ENCODE measurements at regions not wholly inside any gene's neighbourhood (a gene's known extent, or its start where the extent isn't known, plus 50 kb on each side); places are given as distances from the start of the nearest gene placed in this dataset.

GRCh38 chr2:103959174-103960128, 894.5 kb upstream of the POU3F3 start:
- H3K4me2 ChIP-seq (ENCODE audit: insufficient read depth, low read length) = no peak overlapping the region
- no peaks in the 10 kb centered on the region for H3K79me2 ChIP-seq (ENCODE audit: insufficient read depth, low read length)
- H3K9me3 ChIP-seq (ENCODE audit: low read depth, low read length) = no peaks in the 10 kb centered on the region
- peak; percentile 42 for TF ChIP-seq CTCF (IDR thresholded peaks at IDR 0.05; ENCODE audit: extremely low read depth, low read depth, low read length)
- no peaks in the 10 kb centered on the region for H3K27me3 ChIP-seq (ENCODE audit: insufficient read depth, low read length)
- H2AFZ ChIP-seq (ENCODE audit: low read length) = no peak overlapping the region
- no peak for DNase-seq (ENCODE audit: insufficient read length, low spot score, missing footprints)
- no peak overlapping the region for H3K4me3 ChIP-seq (ENCODE audit: insufficient read depth, low read length)
- no peak overlapping the region for H3K27ac ChIP-seq (ENCODE audit: low read depth, low read length)
- H3K36me3 ChIP-seq (ENCODE audit: insufficient read depth, low read length) = no peaks in the 10 kb centered on the region
- no peaks in the 10 kb centered on the region for H4K20me1 ChIP-seq (ENCODE audit: insufficient read depth, low read length)
- H3K4me1 ChIP-seq (ENCODE audit: insufficient read depth, low read length) = no peaks in the 10 kb centered on the region

GRCh38 chr2:103960129-103960513, 893.8 kb upstream of the POU3F3 start:
- Histone ChIP-seq H3K27me3 (ENCODE audit: insufficient read depth, low read length) (no peaks in the 10 kb centered on the region), H2AFZ (ENCODE audit: low read length) (no peak overlapping the region), H3K36me3 (ENCODE audit: insufficient read depth, low read length) (no peaks in the 10 kb centered on the region), H3K79me2 (ENCODE audit: insufficient read depth, low read length) (no peaks in the 10 kb centered on the region), H3K9me3 (ENCODE audit: low read depth, low read length) (no peaks in the 10 kb centered on the region), H3K4me1 (ENCODE audit: insufficient read depth, low read length) (no peaks in the 10 kb centered on the region), H3K27ac (ENCODE audit: low read depth, low read length) (no peak overlapping the region), H3K4me3 (ENCODE audit: insufficient read depth, low read length) (no peak overlapping the region), H4K20me1 (ENCODE audit: insufficient read depth, low read length) (no peaks in the 10 kb centered on the region), H3K4me2 (ENCODE audit: insufficient read depth, low read length) (no peak overlapping the region)
- no peak for TF ChIP-seq CTCF (IDR thresholded peaks at IDR 0.05; ENCODE audit: extremely low read depth, low read depth, low read length)
- DNase-seq (ENCODE audit: insufficient read length, low spot score, missing footprints) = no peak

GRCh38 chr2:103960951-103961350, 893.0 kb upstream of the POU3F3 start:
- DNase-seq (ENCODE audit: insufficient read length, low spot score, missing footprints) = no peak
- no peaks in the 10 kb centered on the region for H4K20me1 ChIP-seq (ENCODE audit: insufficient read depth, low read length)
- H3K4me3 ChIP-seq (ENCODE audit: insufficient read depth, low read length) = no peak overlapping the region
- no peak overlapping the region for H3K4me2 ChIP-seq (ENCODE audit: insufficient read depth, low read length)
- H3K79me2 ChIP-seq (ENCODE audit: insufficient read depth, low read length) = no peaks in the 10 kb centered on the region
- no peaks in the 10 kb centered on the region for H3K36me3 ChIP-seq (ENCODE audit: insufficient read depth, low read length)
- no peaks in the 10 kb centered on the region for H3K9me3 ChIP-seq (ENCODE audit: low read depth, low read length)
- H3K27me3 ChIP-seq (ENCODE audit: insufficient read depth, low read length) = no peaks in the 10 kb centered on the region
- no peak overlapping the region for H3K27ac ChIP-seq (ENCODE audit: low read depth, low read length)
- H2AFZ ChIP-seq (ENCODE audit: low read length) = no peak overlapping the region
- H3K4me1 ChIP-seq (ENCODE audit: insufficient read depth, low read length) = no peaks in the 10 kb centered on the region
- TF ChIP-seq CTCF (IDR thresholded peaks at IDR 0.05; ENCODE audit: extremely low read depth, low read depth, low read length) = no peak

- H3K9me3 ChIP-seq (ENCODE audit: low read depth, low read length) = no peaks in the 10 kb centered on the region
- no peak overlapping the region for H3K27ac ChIP-seq (ENCODE audit: low read depth, low read length)
- H3K4me1 ChIP-seq (ENCODE audit: insufficient read depth, low read length) = no peaks in the 10 kb centered on the region
- H3K4me2 ChIP-seq (ENCODE audit: insufficient read depth, low read length) = no peak overlapping the region
- no peaks in the 10 kb centered on the region for H3K79me2 ChIP-seq (ENCODE audit: insufficient read depth, low read length)
- no peak for DNase-seq (ENCODE audit: insufficient read length, low spot score, missing footprints)
- TF ChIP-seq CTCF (IDR thresholded peaks at IDR 0.05; ENCODE audit: extremely low read depth, low read depth, low read length) = no peak
- no peaks in the 10 kb centered on the region for H3K36me3 ChIP-seq (ENCODE audit: insufficient read depth, low read length)
- H3K27me3 ChIP-seq (ENCODE audit: insufficient read depth, low read length) = no peaks in the 10 kb centered on the region
- no peak overlapping the region for H2AFZ ChIP-seq (ENCODE audit: low read length)
- H3K4me3 ChIP-seq (ENCODE audit: insufficient read depth, low read length) = no peak overlapping the region
- no peaks in the 10 kb centered on the region for H4K20me1 ChIP-seq (ENCODE audit: insufficient read depth, low read length)
Observed at GRCh38 chr2:103961862-103962261, 892.1 kb upstream of the POU3F3 start.
